ENCODE measurements at regions not wholly inside any gene's neighbourhood (a gene's known extent, or its start where the extent isn't known, plus 50 kb on each side); places are given as distances from the start of the nearest gene placed in this dataset.

GRCh38 chr4:24471486-24472160 lies 112.7 kb downstream of the DHX15 start:
- TF ChIP-seq POLR2A (IDR thresholded peaks at IDR 0.05) (no peak), CTCF (IDR thresholded peaks at IDR 0.05) (no peak), POLR2AphosphoS5 (IDR thresholded peaks at IDR 0.05) (no peak)
